ENCODE measurements at regions not wholly inside any gene's neighbourhood (a gene's known extent, or its start where the extent isn't known, plus 50 kb on each side); places are given as distances from the start of the nearest gene placed in this dataset.

DNA sequence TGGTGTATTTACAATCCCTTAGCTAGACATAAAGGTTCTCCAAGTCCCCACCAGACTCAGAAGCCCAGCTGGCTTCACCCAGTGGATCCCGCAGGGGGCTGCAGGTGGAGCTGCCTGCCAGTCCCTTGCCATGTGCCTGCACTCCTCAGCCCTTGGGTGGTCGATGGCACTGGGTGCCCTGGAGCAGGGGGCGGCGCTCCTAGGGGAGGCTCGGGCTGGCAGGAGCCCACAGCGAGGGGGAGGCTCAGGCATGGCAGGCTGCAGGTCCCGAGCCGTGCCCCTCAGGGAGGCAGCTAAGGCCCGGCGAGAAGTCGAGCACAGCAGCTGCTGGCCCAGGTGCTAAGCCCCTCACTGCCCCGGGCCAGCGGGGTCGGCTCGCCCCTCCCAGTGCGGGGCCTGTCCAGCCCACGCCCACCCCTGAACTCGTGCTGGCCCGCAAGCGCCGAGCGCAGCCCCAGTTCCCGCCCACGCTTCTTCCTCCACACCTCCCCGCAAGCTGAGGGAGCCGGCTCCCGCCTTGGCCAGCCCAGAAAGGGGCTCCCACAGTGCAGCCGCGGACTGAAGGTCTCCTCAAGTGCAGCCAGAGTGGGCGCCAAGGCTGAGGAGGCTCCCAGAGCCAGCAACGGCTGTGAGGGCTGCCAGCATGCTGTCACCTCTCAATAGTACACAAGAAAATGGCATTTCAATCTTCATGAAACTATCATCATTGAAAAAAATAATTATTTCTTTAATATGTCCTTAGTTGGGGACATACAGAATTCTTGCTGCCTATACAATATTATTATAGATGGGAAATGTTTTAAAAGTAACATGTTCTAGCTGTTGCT is 189.1 kb downstream of the SLC7A11 start:
- Histone ChIP-seq H3K9me3 (no peaks in the 10 kb centered on the region), H3K27ac (peak overlapping the region in 2 of 5 donors; percentile 17 to 50), H3K36me3 (no peaks in the 10 kb centered on the region), H3K27me3 (no peaks in the 10 kb centered on the region), H3K4me3 (no peak overlapping the region), H3K4me1 (peaks cover 0 to 10% (median 0%) of the 10 kb centered on the region in 4 donors)
- intact Hi-C loops (cut with DNase I; ENCODE audit: low total_unique reads): no loop called here
- DNase-seq: no peak
- WGBS, 5 donors: 83 to 96% (median 88%) methylated on average over 22 to 31 of the region's 31 CpGs
- TF ChIP-seq CTCF (IDR thresholded peaks at IDR 0.05) (no peak), POLR2A (IDR thresholded peaks at IDR 0.05) (no peak), EP300 (IDR thresholded peaks at IDR 0.05) (no peak), POLR2AphosphoS5 (IDR thresholded peaks at IDR 0.05) (no peak)

GRCh38 chr4:138051157-138051556 is 191.0 kb downstream of the SLC7A11 start:
- no peaks in the 10 kb centered on the region for H3K36me3 ChIP-seq
- no peaks in the 10 kb centered on the region for H3K9me3 ChIP-seq
- TF ChIP-seq POLR2A (IDR thresholded peaks at IDR 0.05) (no peak), CTCF (IDR thresholded peaks at IDR 0.05) (no peak), EP300 (IDR thresholded peaks at IDR 0.05) (no peak), POLR2AphosphoS5 (IDR thresholded peaks at IDR 0.05) (no peak)
- no peak for DNase-seq
- WGBS, 5 donors: 16 to 71% (median 48%) methylated on average over 3 of the region's 3 CpGs
- H3K27ac ChIP-seq: no peak overlapping the region
- no peaks in the 10 kb centered on the region for H3K27me3 ChIP-seq
- peaks cover 0 to 10% (median 0%) of the 10 kb centered on the region in 4 donors for H3K4me1 ChIP-seq
- intact Hi-C loops (cut with DNase I; ENCODE audit: low total_unique reads): no loop called here
- H3K4me3 ChIP-seq: no peak overlapping the region

GRCh38 chr4:138050601-138051000 is 191.5 kb downstream of the SLC7A11 start:
- 55 to 77% (median 67%) methylated on average over 6 of the region's 6 CpGs for WGBS, 5 donors
- Histone ChIP-seq H3K4me1 (peaks cover 0 to 10% (median 0%) of the 10 kb centered on the region in 4 donors), H3K9me3 (no peaks in the 10 kb centered on the region), H3K27me3 (no peaks in the 10 kb centered on the region), H3K27ac (no peak overlapping the region), H3K36me3 (no peaks in the 10 kb centered on the region), H3K4me3 (no peak overlapping the region)
- intact Hi-C loops (cut with DNase I; ENCODE audit: low total_unique reads): no loop called here
- DNase-seq: no peak
- TF ChIP-seq EP300 (IDR thresholded peaks at IDR 0.05): no peak

- peak in 1 of 2 donors; percentile 42 for DNase-seq
- H3K36me3 ChIP-seq: no peaks in the 10 kb centered on the region
- no peak for TF ChIP-seq POLR2A (IDR thresholded peaks at IDR 0.05)
- TF ChIP-seq CTCF (IDR thresholded peaks at IDR 0.05): no peak
- no peak for TF ChIP-seq EP300 (IDR thresholded peaks at IDR 0.05)
- TF ChIP-seq POLR2AphosphoS5 (IDR thresholded peaks at IDR 0.05): no peak
- intact Hi-C loops (cut with DNase I; ENCODE audit: low total_unique reads): no loop called here
- WGBS, 5 donors: 60 to 79% (median 68%) methylated on average over 5 of the region's 5 CpGs
- H3K4me3 ChIP-seq: no peak overlapping the region
- peaks cover 0 to 9% (median 0%) of the 10 kb centered on the region in 4 donors for H3K4me1 ChIP-seq
- H3K27me3 ChIP-seq: no peaks in the 10 kb centered on the region
- no peaks in the 10 kb centered on the region for H3K9me3 ChIP-seq
- H3K27ac ChIP-seq: no peak overlapping the region
Measured at GRCh38 chr4:138049355-138049754, 192.8 kb downstream of the SLC7A11 start.

DNA sequence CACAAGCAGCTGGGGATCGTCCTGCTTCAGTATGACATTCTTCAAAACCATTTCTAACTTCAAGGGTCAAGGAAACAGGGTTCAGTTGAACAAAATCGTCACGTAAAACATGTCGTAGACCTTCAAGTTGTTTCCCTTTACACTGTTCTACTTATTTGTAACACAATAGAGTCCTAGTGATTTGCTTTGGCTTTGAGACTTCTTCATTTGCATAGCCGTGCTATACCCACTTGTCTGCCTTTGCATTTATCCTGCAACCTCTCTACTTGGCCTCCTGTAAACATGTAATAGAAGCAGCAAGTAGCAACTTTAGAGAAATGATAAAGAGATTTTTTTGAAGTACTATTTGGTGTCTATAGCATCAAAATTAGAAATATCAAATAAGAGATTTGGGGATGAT is 194.9 kb downstream of the SLC7A11 start:
- Histone ChIP-seq H3K4me3 (no peak overlapping the region), H3K36me3 (no peaks in the 10 kb centered on the region), H3K27ac (no peak overlapping the region), H3K4me1 (no peaks in the 10 kb centered on the region), H3K9me3 (no peaks in the 10 kb centered on the region), H3K27me3 (no peaks in the 10 kb centered on the region)
- intact Hi-C loops (cut with DNase I; ENCODE audit: low total_unique reads): no loop called here
- no peak for TF ChIP-seq CTCF (IDR thresholded peaks at IDR 0.05)
- WGBS, 5 donors: 60 to 76% (median 64%) methylated on average over 5 of the region's 5 CpGs
- no peak for DNase-seq

All from stomach (tissue), 8 donors.